Kidney (tissue), 13 donors: ENCODE measurements at regions not wholly inside any gene's neighbourhood (a gene's known extent, or its start where the extent isn't known, plus 50 kb on each side); places are given as distances from the start of the nearest gene placed in this dataset.

Experiments
- DNase-seq, 5 donors: peaks; one replicate each; pipeline ENCODE4 v3.0.0-alpha.2; 2013 to 2020
- FAIRE-seq: peaks from 2 replicates; lab custom pipeline; 2012; peaks lifted over from hg19 to GRCh38; lab: Jason Lieb, UNC
- H3K27ac ChIP-seq, 2 donors: one replicate each; pipeline ENCODE4 v1.7.0; 2013; ENCODE audit warnings: low read depth in 2 of 2, low read length in 2 of 2, inconsistent platforms in 1 of 2
- H3K27me3 ChIP-seq: one replicate; pipeline ENCODE4 v1.7.1; 2013; ENCODE audit warnings: low read length, inconsistent platforms; ENCODE audit not compliant: control insufficient read depth, insufficient read depth
- H3K36me3 ChIP-seq, 3 donors: one replicate each; pipeline versions ENCODE4 v1.7.0 to v1.7.1; 2013; ENCODE audit warnings: low read length in 3 of 3, control low read depth in 1 of 3, inconsistent platforms in 1 of 3; ENCODE audit not compliant: insufficient read depth in 3 of 3, control insufficient read depth in 2 of 3
- H3K4me1 ChIP-seq, 3 donors: one replicate each; pipeline versions ENCODE4 v1.7.0 to v1.7.1; 2013; ENCODE audit warnings: low read length in 3 of 3, inconsistent platforms in 1 of 3, low read depth in 1 of 3; ENCODE audit not compliant: control insufficient read depth in 2 of 3, insufficient read depth in 2 of 3
- H3K4me3 ChIP-seq, 3 donors: one replicate each; pipeline versions ENCODE4 v1.7.0 to v1.8.1; 2013; ENCODE audit warnings: low read length in 3 of 3, control low read depth in 1 of 3, inconsistent platforms in 1 of 3
- H3K9ac ChIP-seq, 3 donors: one replicate each; pipeline versions ENCODE4 v1.7.0 to v1.7.1; 2013; ENCODE audit warnings: low read length in 3 of 3, control low read depth in 1 of 3, inconsistent platforms in 1 of 3
- H3K9me3 ChIP-seq, 3 donors: one replicate each; pipeline versions ENCODE4 v1.7.0 to v1.7.1; 2013; ENCODE audit warnings: low read length in 3 of 3, control low read depth in 1 of 3, inconsistent platforms in 1 of 3; ENCODE audit not compliant: control insufficient read depth in 2 of 3, insufficient read depth in 1 of 3
- intact Hi-C: fragments of 100-400 bp; cut with DNase I; formaldehyde crosslinking; loops from one replicate; pipeline ENCODE4 v1.11.1; 2022
- TF ChIP-seq, protein P1 (sequence below): IDR thresholded peaks from 3 replicates; pipeline ENCODE4 v1.5.1; 2012; ENCODE audit warnings: mild to moderate bottlenecking, moderate library complexity, borderline replicate concordance; ENCODE audit not compliant: insufficient read depth; ENCODE audit errors: extremely low read depth
- donor health status: control.
- donor health status: control.
- donor health status: control.
- donor health status: control.
- donor health status: control.
- donor health status: DM: yes; HTN: yes; CAD: no.
- donor health status: Normal renal cell carcinoma (clear cell type).

DNA sequence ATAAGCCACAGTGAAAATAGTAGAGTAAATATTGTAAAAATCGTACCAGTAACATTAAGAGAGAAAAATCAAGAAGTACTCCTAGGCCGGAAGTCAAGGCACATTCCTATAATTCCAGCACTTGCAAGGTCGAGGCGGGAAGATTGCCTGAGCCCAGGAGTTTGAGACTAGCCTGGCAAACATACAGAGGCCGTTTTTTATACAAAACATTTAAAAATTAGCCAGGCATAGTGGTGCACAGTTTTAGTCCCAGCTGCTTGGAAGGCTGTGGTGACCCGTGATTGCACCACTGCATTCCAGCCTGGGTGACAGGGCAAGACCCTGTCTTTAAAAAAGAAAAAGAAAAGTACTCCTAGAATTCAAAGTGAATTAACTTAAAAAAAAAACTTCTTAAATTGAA, 341.8 kb downstream of the C12orf50 start:
- Histone ChIP-seq H3K36me3 (no peaks in the 10 kb centered on the region), H3K9me3 (no peaks in the 10 kb centered on the region), H3K27ac (no peak overlapping the region), H3K4me3 (no peak overlapping the region), H3K27me3 (no peaks in the 10 kb centered on the region), H3K9ac (no peak overlapping the region), H3K4me1 (no peaks in the 10 kb centered on the region)
- DNase-seq, result peak in 4 of 5 donors; percentile 16 to 63 (median 36)
- intact Hi-C loops, result no loop called here
- no peak for FAIRE-seq
- TF ChIP-seq, protein P1, sequence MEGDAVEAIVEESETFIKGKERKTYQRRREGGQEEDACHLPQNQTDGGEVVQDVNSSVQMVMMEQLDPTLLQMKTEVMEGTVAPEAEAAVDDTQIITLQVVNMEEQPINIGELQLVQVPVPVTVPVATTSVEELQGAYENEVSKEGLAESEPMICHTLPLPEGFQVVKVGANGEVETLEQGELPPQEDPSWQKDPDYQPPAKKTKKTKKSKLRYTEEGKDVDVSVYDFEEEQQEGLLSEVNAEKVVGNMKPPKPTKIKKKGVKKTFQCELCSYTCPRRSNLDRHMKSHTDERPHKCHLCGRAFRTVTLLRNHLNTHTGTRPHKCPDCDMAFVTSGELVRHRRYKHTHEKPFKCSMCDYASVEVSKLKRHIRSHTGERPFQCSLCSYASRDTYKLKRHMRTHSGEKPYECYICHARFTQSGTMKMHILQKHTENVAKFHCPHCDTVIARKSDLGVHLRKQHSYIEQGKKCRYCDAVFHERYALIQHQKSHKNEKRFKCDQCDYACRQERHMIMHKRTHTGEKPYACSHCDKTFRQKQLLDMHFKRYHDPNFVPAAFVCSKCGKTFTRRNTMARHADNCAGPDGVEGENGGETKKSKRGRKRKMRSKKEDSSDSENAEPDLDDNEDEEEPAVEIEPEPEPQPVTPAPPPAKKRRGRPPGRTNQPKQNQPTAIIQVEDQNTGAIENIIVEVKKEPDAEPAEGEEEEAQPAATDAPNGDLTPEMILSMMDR, result no peak

DNA sequence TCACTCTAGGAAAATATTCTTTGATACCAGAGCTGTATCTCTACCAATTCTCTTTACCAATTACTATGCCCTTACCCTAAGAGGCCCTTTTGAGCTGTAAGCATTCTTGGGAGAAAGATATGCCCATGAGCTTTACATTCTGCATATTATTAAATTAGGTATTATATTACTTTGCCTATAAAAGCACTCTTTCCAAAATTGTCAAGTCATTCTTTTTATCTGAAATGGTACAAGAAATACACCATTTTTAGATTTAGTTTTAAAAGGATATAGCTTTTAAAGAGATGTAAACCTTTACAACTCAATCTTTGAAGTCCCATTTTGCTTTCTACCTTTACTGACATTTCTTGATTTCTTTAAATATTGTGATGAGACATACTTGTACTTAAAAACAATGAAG, 343.5 kb downstream of the C12orf50 start:
- no peaks in the 10 kb centered on the region for H3K9me3 ChIP-seq
- no peak overlapping the region for H3K27ac ChIP-seq
- H3K4me3 ChIP-seq, result no peak overlapping the region
- FAIRE-seq, result no peak
- intact Hi-C loops, result no loop called here
- DNase-seq, result no peak
- no peaks in the 10 kb centered on the region for H3K36me3 ChIP-seq
- TF ChIP-seq, protein P1, result no peak
- H3K27me3 ChIP-seq, result no peaks in the 10 kb centered on the region
- H3K9ac ChIP-seq, result no peak overlapping the region
- H3K4me1 ChIP-seq, result no peaks in the 10 kb centered on the region

DNA sequence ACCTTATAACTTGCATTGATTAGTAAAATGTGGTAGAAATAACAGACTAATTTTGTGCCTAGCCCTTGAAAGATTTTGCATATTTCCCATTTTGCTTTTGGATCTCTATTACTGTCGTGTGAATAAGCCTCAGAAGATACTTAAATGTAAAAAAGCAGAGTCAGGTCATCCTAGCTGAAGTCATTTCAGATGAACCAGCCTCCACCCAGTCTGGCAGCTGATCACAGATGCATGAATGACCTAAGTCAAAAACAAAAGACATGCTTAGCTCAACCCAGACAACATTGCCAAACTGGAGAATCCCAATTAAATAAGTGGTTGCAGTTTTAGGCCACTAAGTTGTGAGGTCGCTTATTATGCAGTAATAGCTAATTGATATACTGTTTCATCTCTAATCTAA, 349.9 kb downstream of the C12orf50 start:
- Histone ChIP-seq H3K27ac (no peak overlapping the region), H3K4me1 (no peaks in the 10 kb centered on the region), H3K9me3 (no peaks in the 10 kb centered on the region), H3K36me3 (no peaks in the 10 kb centered on the region), H3K27me3 (no peaks in the 10 kb centered on the region), H3K4me3 (no peak overlapping the region), H3K9ac (no peak overlapping the region)
- FAIRE-seq (no peak), DNase-seq (no peak)
- intact Hi-C loops, result no loop called here
- TF ChIP-seq, protein P1, result no peak

DNA sequence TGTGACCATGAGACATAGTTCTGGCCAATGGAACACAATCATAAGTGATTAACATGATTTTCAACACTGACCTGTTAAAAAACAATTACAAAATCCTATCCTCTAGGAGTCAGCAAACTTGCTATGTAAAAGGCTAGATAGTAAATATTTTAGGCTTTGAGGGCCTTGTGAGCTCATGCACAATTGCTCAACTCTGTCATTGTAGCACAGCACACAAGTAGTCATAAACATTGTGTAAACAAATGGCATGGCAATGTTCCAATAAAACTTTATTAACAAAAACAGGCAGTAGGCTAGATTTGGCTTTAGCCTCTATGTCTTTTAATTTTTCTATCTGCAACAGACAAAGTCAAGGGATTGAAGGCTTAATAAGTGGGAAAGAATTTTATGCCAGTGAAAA, 350.7 kb downstream of the C12orf50 start:
- intact Hi-C loops, result no loop called here

More for the DNA sequence above, 350.7 kb downstream of the C12orf50 start:
- TF ChIP-seq, protein P1, result no peak
- no peaks in the 10 kb centered on the region for H3K27me3 ChIP-seq
- H3K9me3 ChIP-seq, result no peaks in the 10 kb centered on the region
- H3K4me3 ChIP-seq, result no peak overlapping the region
- no peaks in the 10 kb centered on the region for H3K4me1 ChIP-seq
- FAIRE-seq (no peak), DNase-seq (no peak)
- no peak overlapping the region for H3K27ac ChIP-seq
- no peak overlapping the region for H3K9ac ChIP-seq
- H3K36me3 ChIP-seq, result no peaks in the 10 kb centered on the region
